ENCODE measurements at regions not wholly inside any gene's neighbourhood (a gene's known extent, or its start where the extent isn't known, plus 50 kb on each side); places are given as distances from the start of the nearest gene placed in this dataset.

GRCh38 chrX:69093960-69094871 is 71.0 kb downstream of the PJA1 start:
- Histone ChIP-seq H3K4me2 (ENCODE audit: low read depth, low read length) (no peak overlapping the region), H4K20me1 (ENCODE audit: insufficient read depth, low read length) (no peaks in the 10 kb centered on the region), H3K36me3 (replicated peaks; ENCODE audit: insufficient read depth, low read length) (no peaks in the 10 kb centered on the region), H3K27me3 (replicated peaks; ENCODE audit: insufficient read depth, low read length) (no peaks in the 10 kb centered on the region), H3K4me3 (ENCODE audit: low read length) (no peak overlapping the region), H3F3A (ENCODE audit: insufficient read depth, low read length) (no peaks in the 10 kb centered on the region), H3K9me3 (replicated peaks; ENCODE audit: insufficient read depth, low read length) (no peaks in the 10 kb centered on the region), H3K9me2 (replicated peaks; ENCODE audit: insufficient read depth, low read length) (no peaks in the 10 kb centered on the region), H2AFZ (ENCODE audit: low read length) (no peak overlapping the region), H3K79me2 (ENCODE audit: low read length) (no peaks in the 10 kb centered on the region), H3K4me1 (ENCODE audit: low read length) (no peaks in the 10 kb centered on the region), H3K27ac (ENCODE audit: low read length) (no peak overlapping the region), H3K9ac (ENCODE audit: low read length) (no peak overlapping the region)
- TF ChIP-seq EZH2phosphoT487 (IDR thresholded peaks at IDR 0.05; ENCODE audit: low read length) = no peak
- TF ChIP-seq EZH2 (optimal IDR thresholded peaks at IDR 0.05; ENCODE audit: low read depth, low read length) = no peak
- TF ChIP-seq CTCF (IDR thresholded peaks at IDR 0.05; ENCODE audit: low read length) = peak; percentile 7; the same call in 1 of the 2 replicates
- DNase-seq = no peak

GRCh38 chrX:69090022-69090421 is 75.2 kb downstream of the PJA1 start:
- Histone ChIP-seq H3K79me2 (ENCODE audit: low read length) (no peaks in the 10 kb centered on the region), H3K9ac (ENCODE audit: low read length) (no peak overlapping the region), H3K9me3 (replicated peaks; ENCODE audit: insufficient read depth, low read length) (no peaks in the 10 kb centered on the region), H3K27ac (ENCODE audit: low read length) (no peak overlapping the region), H3K27me3 (replicated peaks; ENCODE audit: insufficient read depth, low read length) (no peaks in the 10 kb centered on the region), H3K9me2 (replicated peaks; ENCODE audit: insufficient read depth, low read length) (no peaks in the 10 kb centered on the region), H4K20me1 (ENCODE audit: insufficient read depth, low read length) (no peaks in the 10 kb centered on the region), H3K4me1 (ENCODE audit: low read length) (no peaks in the 10 kb centered on the region), H3F3A (ENCODE audit: insufficient read depth, low read length) (no peaks in the 10 kb centered on the region), H2AFZ (ENCODE audit: low read length) (no peak overlapping the region), H3K36me3 (replicated peaks; ENCODE audit: insufficient read depth, low read length) (no peaks in the 10 kb centered on the region), H3K4me3 (ENCODE audit: low read length) (no peak overlapping the region), H3K4me2 (ENCODE audit: low read depth, low read length) (no peak overlapping the region)
- no peak for DNase-seq
- no peak for TF ChIP-seq EZH2 (optimal IDR thresholded peaks at IDR 0.05; ENCODE audit: low read depth, low read length)
- no peak for TF ChIP-seq CTCF (IDR thresholded peaks at IDR 0.05; ENCODE audit: low read length)
- TF ChIP-seq EZH2phosphoT487 (IDR thresholded peaks at IDR 0.05; ENCODE audit: low read length) = no peak

- H3K27ac ChIP-seq (ENCODE audit: low read length) = no peak overlapping the region
- H3K9me3 ChIP-seq (replicated peaks; ENCODE audit: insufficient read depth, low read length) = no peaks in the 10 kb centered on the region
- H3F3A ChIP-seq (ENCODE audit: insufficient read depth, low read length) = no peaks in the 10 kb centered on the region
- H3K27me3 ChIP-seq (replicated peaks; ENCODE audit: insufficient read depth, low read length) = no peaks in the 10 kb centered on the region
- no peak overlapping the region for H2AFZ ChIP-seq (ENCODE audit: low read length)
- TF ChIP-seq EZH2phosphoT487 (IDR thresholded peaks at IDR 0.05; ENCODE audit: low read length) = no peak
- TF ChIP-seq EZH2 (optimal IDR thresholded peaks at IDR 0.05; ENCODE audit: low read depth, low read length) = no peak
- H3K4me1 ChIP-seq (ENCODE audit: low read length) = no peaks in the 10 kb centered on the region
- DNase-seq = no peak
- H3K36me3 ChIP-seq (replicated peaks; ENCODE audit: insufficient read depth, low read length) = no peaks in the 10 kb centered on the region
- H3K4me3 ChIP-seq (ENCODE audit: low read length) = no peak overlapping the region
- no peaks in the 10 kb centered on the region for H3K9me2 ChIP-seq (replicated peaks; ENCODE audit: insufficient read depth, low read length)
- no peak overlapping the region for H3K4me2 ChIP-seq (ENCODE audit: low read depth, low read length)
- no peak overlapping the region for H3K9ac ChIP-seq (ENCODE audit: low read length)
- no peaks in the 10 kb centered on the region for H3K79me2 ChIP-seq (ENCODE audit: low read length)
- no peaks in the 10 kb centered on the region for H4K20me1 ChIP-seq (ENCODE audit: insufficient read depth, low read length)
These were observed 76.0 kb downstream of the PJA1 start for GRCh38 chrX:69089203-69089602.

Data from MM.1S (cell line).